ENCODE measurements at regions not wholly inside any gene's neighbourhood (a gene's known extent, or its start where the extent isn't known, plus 50 kb on each side); places are given as distances from the start of the nearest gene placed in this dataset.

DNA sequence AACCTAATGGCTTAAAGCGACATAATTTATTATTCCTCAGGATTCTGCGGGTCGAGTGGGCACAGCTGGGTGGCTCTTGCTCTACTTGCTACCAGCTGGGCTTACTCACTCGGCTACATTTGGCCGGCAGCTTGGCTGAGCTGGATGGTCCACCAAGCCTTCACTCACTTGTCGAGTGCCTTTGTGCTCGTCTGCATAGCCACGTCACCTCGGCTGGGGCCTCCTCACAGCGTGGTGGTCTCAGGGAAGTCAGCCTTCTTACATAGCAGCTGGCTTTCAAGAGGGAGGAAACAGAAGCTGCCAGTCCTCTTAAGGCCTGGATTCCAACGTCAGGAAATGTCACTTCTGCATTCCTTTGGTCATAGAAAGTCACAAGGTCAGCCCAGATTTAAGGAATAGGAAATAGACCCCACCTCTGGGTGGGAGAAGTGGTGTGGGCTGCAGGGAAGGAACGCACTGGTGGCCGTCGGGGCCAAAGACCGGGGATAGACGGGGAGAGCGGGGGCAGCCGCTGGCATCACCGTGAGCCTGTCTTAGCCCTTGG lies 75.1 kb upstream of the RUFY1 start:
- no peak overlapping the region for H3K4me3 ChIP-seq (ENCODE audit: low read depth, low read length)
- H3K36me3 ChIP-seq (ENCODE audit: control insufficient read depth, insufficient read depth, low read length) = no peaks in the 10 kb centered on the region
- TF ChIP-seq, protein P1, sequence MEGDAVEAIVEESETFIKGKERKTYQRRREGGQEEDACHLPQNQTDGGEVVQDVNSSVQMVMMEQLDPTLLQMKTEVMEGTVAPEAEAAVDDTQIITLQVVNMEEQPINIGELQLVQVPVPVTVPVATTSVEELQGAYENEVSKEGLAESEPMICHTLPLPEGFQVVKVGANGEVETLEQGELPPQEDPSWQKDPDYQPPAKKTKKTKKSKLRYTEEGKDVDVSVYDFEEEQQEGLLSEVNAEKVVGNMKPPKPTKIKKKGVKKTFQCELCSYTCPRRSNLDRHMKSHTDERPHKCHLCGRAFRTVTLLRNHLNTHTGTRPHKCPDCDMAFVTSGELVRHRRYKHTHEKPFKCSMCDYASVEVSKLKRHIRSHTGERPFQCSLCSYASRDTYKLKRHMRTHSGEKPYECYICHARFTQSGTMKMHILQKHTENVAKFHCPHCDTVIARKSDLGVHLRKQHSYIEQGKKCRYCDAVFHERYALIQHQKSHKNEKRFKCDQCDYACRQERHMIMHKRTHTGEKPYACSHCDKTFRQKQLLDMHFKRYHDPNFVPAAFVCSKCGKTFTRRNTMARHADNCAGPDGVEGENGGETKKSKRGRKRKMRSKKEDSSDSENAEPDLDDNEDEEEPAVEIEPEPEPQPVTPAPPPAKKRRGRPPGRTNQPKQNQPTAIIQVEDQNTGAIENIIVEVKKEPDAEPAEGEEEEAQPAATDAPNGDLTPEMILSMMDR (IDR thresholded peaks at IDR 0.05; ENCODE audit: insufficient read depth, low read length, poor library complexity, severe bottlenecking) = no peak
- no peaks in the 10 kb centered on the region for H3K27me3 ChIP-seq (ENCODE audit: control insufficient read depth, insufficient read depth, low read length)
- DNase-seq (ENCODE audit: low read depth) = no peak

DNA sequence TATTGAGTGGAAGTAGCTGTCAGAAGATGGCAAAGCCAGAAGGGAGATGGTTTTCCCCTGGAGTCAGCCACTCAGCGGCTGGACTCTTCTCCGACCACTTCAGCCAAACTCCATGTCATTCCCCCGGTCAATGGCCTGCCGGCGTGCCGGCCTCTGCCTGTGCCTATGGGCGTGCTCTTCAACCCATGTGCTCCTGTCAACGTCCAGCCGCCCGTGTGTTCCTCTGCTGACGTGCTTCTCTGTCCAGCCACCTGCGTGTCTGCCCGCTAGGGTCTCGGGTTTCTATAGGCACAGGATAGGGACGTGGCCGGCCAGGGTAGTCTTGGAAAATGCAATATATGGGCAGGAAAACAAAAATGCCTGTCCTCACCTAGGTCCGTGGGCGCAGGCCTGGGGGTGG lies 77.7 kb upstream of the RUFY1 start:
- no peak overlapping the region for H3K4me3 ChIP-seq (ENCODE audit: low read depth, low read length)
- no peaks in the 10 kb centered on the region for H3K36me3 ChIP-seq (ENCODE audit: control insufficient read depth, insufficient read depth, low read length)
- no peak for DNase-seq (ENCODE audit: low read depth)
- TF ChIP-seq, protein P1 (IDR thresholded peaks at IDR 0.05; ENCODE audit: insufficient read depth, low read length, poor library complexity, severe bottlenecking) = no peak
- no peaks in the 10 kb centered on the region for H3K27me3 ChIP-seq (ENCODE audit: control insufficient read depth, insufficient read depth, low read length)

DNA sequence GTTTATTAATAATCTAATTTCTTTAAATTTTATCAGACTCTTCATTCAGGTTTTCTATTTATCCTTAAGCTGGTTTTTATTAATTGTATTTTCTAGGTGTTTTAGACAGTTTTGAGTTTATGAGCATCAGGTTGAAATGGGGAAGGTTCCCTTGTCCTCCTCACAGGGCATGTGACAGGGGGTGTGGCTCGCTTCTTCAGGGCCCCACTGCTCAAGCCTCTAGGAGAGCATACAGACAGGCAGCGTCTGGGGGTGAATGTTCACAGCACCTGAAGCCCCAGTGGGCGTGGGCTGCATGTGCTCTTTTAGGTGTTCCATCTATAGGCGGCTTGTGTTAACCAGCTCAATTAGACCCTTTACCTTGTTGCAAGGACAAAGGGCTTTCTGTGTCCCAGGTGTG lies 78.2 kb upstream of the RUFY1 start:
- TF ChIP-seq, protein P1 (IDR thresholded peaks at IDR 0.05; ENCODE audit: insufficient read depth, low read length, poor library complexity, severe bottlenecking) = no peak
- no peak overlapping the region for H3K4me3 ChIP-seq (ENCODE audit: low read depth, low read length)
- H3K27me3 ChIP-seq (ENCODE audit: control insufficient read depth, insufficient read depth, low read length) = no peaks in the 10 kb centered on the region
- DNase-seq (ENCODE audit: low read depth) = no peak
- H3K36me3 ChIP-seq (ENCODE audit: control insufficient read depth, insufficient read depth, low read length) = no peaks in the 10 kb centered on the region

DNA sequence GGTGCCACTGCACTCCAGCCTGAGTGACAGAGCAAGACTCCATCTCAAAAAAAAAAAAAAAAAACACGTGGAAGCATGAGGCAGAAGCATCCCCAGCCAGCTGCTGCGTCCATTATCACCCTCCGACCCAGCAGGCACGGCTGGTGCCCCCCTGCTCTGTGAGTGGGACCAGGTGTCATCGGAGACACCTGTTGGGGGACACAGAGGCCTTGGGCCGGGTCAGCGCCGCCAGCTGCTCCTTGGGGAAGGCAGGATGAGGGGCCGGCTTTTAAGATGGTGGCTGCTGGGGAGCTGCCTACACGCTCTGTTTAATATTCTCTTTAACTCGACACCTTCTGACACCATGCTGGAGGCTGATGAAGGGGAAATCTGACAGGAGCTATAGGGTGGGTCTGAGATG lies 80.2 kb upstream of the RUFY1 start:
- H3K4me3 ChIP-seq (ENCODE audit: low read depth, low read length) = no peak overlapping the region
- TF ChIP-seq, protein P1 (IDR thresholded peaks at IDR 0.05; ENCODE audit: insufficient read depth, low read length, poor library complexity, severe bottlenecking) = no peak
- H3K36me3 ChIP-seq (ENCODE audit: control insufficient read depth, insufficient read depth, low read length) = no peaks in the 10 kb centered on the region
- H3K27me3 ChIP-seq (ENCODE audit: control insufficient read depth, insufficient read depth, low read length) = no peaks in the 10 kb centered on the region
- DNase-seq (ENCODE audit: low read depth) = no peak

DNA sequence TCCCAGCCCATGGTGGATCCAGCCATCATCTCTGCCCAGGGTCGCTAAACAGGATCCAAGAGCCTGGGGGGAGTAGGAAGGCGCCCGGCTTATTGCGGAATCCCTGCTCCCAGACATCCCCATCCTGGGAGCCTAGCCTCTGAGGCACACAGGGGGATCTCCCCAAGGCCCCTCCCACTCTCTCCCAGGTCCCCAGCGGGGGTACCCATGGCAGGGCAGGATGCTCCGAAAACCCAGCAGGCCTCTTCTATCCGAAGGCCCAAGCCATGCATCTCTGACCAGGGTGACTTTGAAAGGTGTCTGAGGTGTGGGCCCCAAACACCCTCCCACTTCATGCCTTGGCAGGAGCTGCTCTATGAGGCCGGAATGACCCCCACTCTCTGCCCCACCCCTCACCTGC lies 81.7 kb upstream of the RUFY1 start:
- no peaks in the 10 kb centered on the region for H3K27me3 ChIP-seq (ENCODE audit: control insufficient read depth, insufficient read depth, low read length)
- H3K36me3 ChIP-seq (ENCODE audit: control insufficient read depth, insufficient read depth, low read length) = no peaks in the 10 kb centered on the region
- DNase-seq (ENCODE audit: low read depth) = no peak
- H3K4me3 ChIP-seq (ENCODE audit: low read depth, low read length) = no peak overlapping the region
- TF ChIP-seq, protein P1 (IDR thresholded peaks at IDR 0.05; ENCODE audit: insufficient read depth, low read length, poor library complexity, severe bottlenecking) = no peak

DNA sequence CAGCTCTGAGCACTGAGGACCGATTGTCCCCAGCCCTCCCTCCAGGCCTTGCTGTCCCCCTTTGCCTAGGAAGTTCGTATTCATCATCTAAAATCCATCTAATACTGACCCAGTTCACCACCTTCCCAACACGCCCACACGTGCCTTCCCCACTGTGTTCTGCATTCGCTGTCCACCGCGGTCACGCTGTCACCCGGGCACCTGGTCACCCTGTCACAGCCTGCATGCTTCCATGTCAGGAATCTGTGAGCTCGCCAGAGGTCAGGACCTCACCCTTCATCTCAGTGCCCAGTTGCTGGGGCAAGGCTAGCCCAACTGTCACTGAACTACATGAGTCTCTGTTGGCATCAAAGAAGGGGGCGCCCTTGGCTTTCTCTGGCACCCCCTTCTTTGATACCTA lies 82.9 kb upstream of the RUFY1 start:
- no peak for DNase-seq (ENCODE audit: low read depth)
- no peaks in the 10 kb centered on the region for H3K36me3 ChIP-seq (ENCODE audit: control insufficient read depth, insufficient read depth, low read length)
- TF ChIP-seq, protein P1 (IDR thresholded peaks at IDR 0.05; ENCODE audit: insufficient read depth, low read length, poor library complexity, severe bottlenecking) = no peak
- no peaks in the 10 kb centered on the region for H3K27me3 ChIP-seq (ENCODE audit: control insufficient read depth, insufficient read depth, low read length)
- H3K4me3 ChIP-seq (ENCODE audit: low read depth, low read length) = no peak overlapping the region

All from kidney epithelial cell (primary cell).